Retina (tissue), 1 donor: ENCODE measurements at regions not wholly inside any gene's neighbourhood (a gene's known extent, or its start where the extent isn't known, plus 50 kb on each side); places are given as distances from the start of the nearest gene placed in this dataset.

ENCODE experiments used
- DNase-seq: peaks from one replicate; pipeline ENCODE4 v3.0.0-alpha.2; 2016

DNA sequence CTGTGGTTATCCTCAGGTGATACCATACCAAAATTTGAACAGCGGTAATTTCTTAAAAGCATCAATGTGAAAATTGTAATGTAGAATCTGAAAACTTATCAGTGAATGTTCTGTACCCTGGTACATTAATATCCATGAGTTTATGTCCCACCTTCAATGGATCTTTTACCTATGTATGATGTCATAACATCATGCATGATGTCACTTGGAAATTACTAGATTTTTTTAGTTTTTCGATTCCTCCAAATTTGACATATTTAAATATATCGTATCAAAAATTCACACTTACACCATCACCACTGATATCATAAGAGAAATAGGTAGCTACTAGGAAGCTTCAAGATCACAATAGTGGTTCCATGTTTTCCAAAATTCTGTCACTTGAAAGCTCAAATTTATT is 95.0 kb upstream of the AKR1E2 start:
- DNase-seq: no peak

GRCh38 chr10:4725917-4726606 is 99.9 kb upstream of the AKR1E2 start:
- no peak for DNase-seq

DNA sequence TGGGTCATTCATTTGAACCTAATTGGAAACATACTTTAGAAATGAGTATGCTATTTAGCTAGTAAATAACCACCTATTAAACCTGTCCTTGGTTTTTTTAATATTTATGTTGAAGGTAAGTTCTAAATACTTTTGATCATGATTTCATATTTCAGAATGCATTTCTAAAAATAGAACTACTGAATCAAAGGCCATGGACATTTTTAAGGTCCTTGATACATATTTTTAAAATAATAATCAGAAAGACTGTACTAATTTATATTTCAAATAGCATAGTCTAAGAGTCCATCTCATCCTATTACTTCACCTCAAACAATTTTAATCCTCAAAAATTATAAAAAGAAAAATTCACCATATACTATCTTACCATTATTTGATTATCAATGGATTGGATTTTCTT is 102.1 kb upstream of the AKR1E2 start:
- DNase-seq: no peak

GRCh38 chr10:4721999-4722753 is 103.8 kb upstream of the AKR1E2 start:
- no peak for DNase-seq

DNA sequence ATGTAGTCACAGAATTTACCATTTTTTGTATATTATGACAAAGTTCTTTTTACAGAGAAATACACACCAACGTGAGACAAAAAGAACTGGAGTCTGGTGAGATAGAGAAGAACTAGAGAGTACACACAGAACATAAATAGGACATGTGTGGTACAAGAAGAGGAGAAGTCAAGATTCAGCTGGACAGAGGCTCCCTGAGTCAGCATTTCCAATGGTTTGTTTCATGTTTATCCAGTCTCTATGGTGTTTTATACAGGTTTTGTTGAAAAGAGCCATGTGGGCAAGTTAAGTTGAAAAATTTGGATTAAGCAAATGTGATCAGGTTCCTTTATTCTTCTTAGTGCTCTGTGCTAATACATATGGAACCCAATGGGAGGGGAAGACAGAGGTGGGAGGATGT is 105.5 kb upstream of the AKR1E2 start:
- DNase-seq: no peak

- no peak for DNase-seq
These were observed 106.3 kb upstream of the AKR1E2 start for GRCh38 chr10:4719671-4720070.

GRCh38 chr10:4719036-4719435 is 107.0 kb upstream of the AKR1E2 start:
- no peak for DNase-seq

- no peak for DNase-seq
These were observed 107.5 kb upstream of the AKR1E2 start for GRCh38 chr10:4718544-4718943.

DNA sequence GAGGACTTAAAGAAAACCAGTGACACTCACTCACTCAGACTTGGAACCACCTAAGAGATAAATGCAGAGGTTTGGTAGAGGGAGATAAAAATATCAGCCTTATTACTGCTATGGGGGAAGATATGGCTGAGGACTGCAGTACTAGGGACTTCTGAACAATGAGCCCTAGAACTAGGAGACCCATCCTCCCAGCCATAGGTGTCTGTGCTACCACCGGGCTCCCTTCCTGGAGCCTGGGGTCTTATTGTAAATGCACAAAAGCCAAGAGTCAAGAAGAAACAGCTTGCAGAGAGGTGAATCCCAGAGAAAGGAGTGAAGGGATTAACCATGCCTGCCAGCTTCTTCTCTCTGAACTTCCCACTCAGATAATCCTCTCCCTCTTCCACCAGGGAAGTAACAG is 108.3 kb upstream of the AKR1E2 start:
- DNase-seq: no peak

DNA sequence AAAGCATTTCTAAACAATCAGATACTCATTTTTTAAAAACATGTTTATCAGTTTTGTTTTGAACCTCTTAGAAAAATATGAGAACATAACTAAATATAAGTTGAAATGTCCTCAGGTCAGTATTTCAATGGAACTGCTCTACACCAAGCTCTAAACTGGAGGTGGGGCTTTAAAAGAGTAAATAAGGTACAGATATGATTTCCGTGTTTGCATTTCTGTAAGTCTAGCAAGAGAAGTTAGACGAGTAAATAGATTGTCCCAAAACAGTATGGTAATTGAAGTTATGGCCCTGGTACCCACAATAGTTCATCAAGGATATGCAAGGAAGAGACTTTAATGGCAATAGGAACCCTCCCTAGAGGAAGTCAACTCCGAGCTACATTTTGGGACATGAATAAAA is 115.1 kb upstream of the AKR1E2 start:
- no peak for DNase-seq

GRCh38 chr10:4708123-4708759 is 117.8 kb upstream of the AKR1E2 start:
- DNase-seq: no peak

GRCh38 chr10:4707221-4707620 is 118.8 kb upstream of the AKR1E2 start:
- DNase-seq: no peak

- no peak for DNase-seq
These were observed 121.9 kb upstream of the AKR1E2 start for GRCh38 chr10:4704034-4704545.

- DNase-seq: no peak
These were observed 125.0 kb upstream of the AKR1E2 start for GRCh38 chr10:4701016-4701415.

DNA sequence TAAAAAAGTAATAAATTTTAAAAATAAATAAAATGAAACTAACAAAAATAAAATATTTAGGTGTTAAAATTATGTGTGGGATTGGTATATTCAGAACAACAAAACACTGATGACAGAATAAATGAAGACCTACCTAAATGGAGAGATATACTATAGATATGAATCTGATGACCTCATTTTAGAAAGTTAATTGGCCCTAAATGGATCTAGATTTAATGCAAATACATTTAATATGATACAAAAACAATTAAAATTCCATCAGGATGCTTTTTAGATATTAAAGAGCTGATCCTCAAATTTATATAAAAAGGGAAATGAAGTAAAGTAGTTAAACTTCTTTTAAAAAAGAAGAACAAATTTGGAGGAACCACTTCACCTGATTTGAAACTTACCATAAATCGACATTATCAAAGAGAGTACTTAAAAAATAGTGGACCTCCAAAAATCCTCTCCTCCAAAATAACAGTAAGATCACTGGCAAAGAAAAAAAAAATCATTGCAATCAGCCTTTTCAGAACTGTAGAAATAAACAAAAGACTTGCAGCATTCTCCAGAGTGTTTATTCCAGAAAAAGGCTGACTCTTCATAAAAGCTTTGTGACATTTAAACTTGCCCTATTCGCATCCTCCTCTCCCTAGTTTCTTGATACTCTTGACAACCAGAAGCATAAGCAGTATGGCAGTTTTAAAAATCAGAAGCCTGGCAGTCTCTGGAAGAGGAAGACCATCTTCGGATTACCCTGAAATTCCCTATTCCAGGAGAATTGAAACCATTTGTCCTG is 125.9 kb upstream of the AKR1E2 start:
- DNase-seq: no peak

DNA sequence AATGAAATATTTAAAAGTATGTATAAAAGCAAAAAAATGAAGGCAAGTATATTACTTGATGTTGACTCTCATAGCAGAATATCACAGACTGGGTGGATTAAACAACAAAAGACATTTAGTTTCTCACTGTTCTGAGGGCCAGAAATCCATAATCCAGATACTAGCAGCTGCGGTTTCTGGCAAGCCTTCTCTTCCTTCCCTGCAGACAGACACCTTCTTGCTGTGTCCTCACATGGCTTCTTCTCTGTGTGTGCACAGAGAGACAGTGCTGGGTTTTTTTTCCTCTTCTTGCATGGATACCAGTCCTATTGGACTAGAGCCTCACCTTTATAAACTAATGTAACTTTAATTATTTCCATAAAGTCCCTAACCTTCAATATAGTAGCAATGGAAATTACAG is 127.9 kb upstream of the AKR1E2 start:
- DNase-seq: no peak

- DNase-seq: no peak
These were observed 129.8 kb upstream of the AKR1E2 start for GRCh38 chr10:4696186-4696585.

GRCh38 chr10:4693967-4694366 is 132.0 kb upstream of the AKR1E2 start:
- no peak for DNase-seq

DNA sequence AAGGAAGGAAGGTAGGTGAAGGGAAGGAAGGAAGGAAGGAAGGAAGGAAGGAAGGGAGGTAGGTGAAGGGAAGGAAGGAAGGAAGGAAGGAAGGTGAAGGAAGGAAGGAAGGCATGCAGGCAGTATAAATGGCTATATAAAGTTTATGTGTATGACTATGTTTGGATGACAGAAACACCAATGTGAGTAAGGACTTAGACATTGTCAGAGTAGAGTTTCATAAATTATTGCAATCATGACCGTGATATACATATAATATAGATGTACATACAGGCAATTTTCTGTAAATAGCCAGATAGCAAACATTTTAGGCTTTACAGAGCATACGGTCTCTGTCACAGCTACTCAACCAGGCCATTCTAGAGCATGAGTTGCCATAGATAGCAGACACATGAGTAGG is 133.8 kb upstream of the AKR1E2 start:
- DNase-seq: no peak

DNA sequence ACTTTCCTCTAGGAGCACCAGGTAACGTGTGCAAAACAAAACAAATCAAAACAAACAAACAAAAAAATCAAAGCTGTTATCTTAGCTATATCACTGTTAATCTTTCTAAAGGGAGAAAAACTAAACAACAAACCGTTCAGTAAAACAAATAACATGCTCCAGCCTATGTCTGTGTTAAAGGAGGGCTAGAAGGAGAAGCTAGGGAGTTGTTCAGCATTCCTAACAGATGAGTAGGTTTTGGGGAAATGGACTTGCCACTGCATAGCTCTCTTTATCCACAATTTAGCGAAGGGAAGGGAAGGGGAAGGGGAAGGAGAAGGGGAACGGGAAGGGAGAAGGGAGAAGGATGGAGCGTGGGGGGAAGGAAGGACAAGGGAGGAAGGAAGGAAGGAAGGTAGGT is 134.2 kb upstream of the AKR1E2 start:
- DNase-seq: no peak

DNA sequence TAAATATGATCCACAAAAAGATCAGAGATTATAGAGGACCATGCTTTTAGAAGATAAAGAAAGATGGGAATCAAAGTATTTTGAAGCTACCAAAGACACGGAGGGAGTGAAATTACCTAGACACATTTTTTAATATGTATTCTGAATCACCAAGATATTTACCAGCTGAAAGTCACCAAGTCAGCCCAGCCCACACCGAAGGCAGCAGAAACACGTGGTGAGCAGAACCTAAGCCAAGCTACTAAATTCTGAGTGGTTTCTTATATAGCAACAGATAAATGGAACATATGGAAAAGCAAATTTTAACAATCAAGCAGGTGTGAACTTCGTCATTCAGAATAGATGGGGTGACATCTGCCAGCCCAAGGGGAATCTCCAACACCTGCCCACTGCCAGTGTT is 134.7 kb upstream of the AKR1E2 start:
- no peak for DNase-seq

GRCh38 chr10:4688601-4689000 is 137.4 kb upstream of the AKR1E2 start:
- DNase-seq: no peak

- no peak for DNase-seq
These were observed 137.8 kb upstream of the AKR1E2 start for GRCh38 chr10:4688168-4688567.
